H1 (cell line): ENCODE measurements at regions not wholly inside any gene's neighbourhood (a gene's known extent, or its start where the extent isn't known, plus 50 kb on each side); places are given as distances from the start of the nearest gene placed in this dataset.

ENCODE experiments used
- CTCF ChIA-PET: fragments of 300-600 bp; sonication (Branson Sonifier 250); formaldehyde crosslinking; loops from one replicate; lab custom pipeline; 2021; ENCODE audit not compliant: partially characterized antibody; lab: Charles Lee
- POLR2A ChIA-PET: fragments of 300-600 bp; sonication (Branson Sonifier 250); formaldehyde crosslinking; loops from one replicate; lab custom pipeline; 2021; ENCODE audit warnings: inconsistent platforms; ENCODE audit not compliant: partially characterized antibody; lab: Charles Lee
- DNase-seq, 2 experiments: peaks; one replicate each; pipeline versions ENCODE4 v3.0.0 to v3.0.0-alpha.2; 2010 to 2022; ENCODE audit warnings: low spot score in 2 of 2, low read depth in 1 of 2, mixed read lengths in 1 of 2
- FAIRE-seq: peaks from 2 replicates; lab custom pipeline; 2011; peaks lifted over from hg19 to GRCh38; lab: Jason Lieb, UNC
- H2AFZ ChIP-seq: 2 replicates; pipeline ENCODE4 v1.8.1; 2012; ENCODE audit warnings: low read length, inconsistent platforms
- H2AK5ac ChIP-seq: 2 replicates; pipeline ENCODE4 v1.6.1; 2013; ENCODE audit warnings: low read depth, low read length
- H2BK120ac ChIP-seq: replicated peaks from 2 replicates; pipeline ENCODE3; 2013; ENCODE audit warnings: low read depth, low read length, inconsistent platforms
- H2BK12ac ChIP-seq: 2 replicates; pipeline ENCODE4 v1.6.1; 2013; ENCODE audit warnings: low read depth, low read length
- H2BK15ac ChIP-seq: 2 replicates; pipeline ENCODE4 v1.6.1; 2013; ENCODE audit warnings: low read length
- H2BK20ac ChIP-seq: 2 replicates; pipeline ENCODE4 v1.6.1; 2013; ENCODE audit warnings: low read length
- H2BK5ac ChIP-seq: 2 replicates; pipeline ENCODE4 v1.6.1; 2013; ENCODE audit warnings: low read depth, low read length
- H3K14ac ChIP-seq: 2 replicates; pipeline ENCODE4 v1.6.1; 2013; ENCODE audit warnings: inconsistent platforms; ENCODE audit not compliant: insufficient read length
- H3K18ac ChIP-seq: 2 replicates; pipeline ENCODE4 v1.6.1; 2013; ENCODE audit warnings: low read length; ENCODE audit errors: extremely low read depth
- H3K23ac ChIP-seq: 2 replicates; pipeline ENCODE4 v1.6.1; 2013; ENCODE audit warnings: inconsistent platforms; ENCODE audit not compliant: insufficient read length
- H3K23me2 ChIP-seq: 2 replicates; pipeline ENCODE4 v1.6.1; 2013; ENCODE audit warnings: low read depth, low read length
- H3K27ac ChIP-seq: 2 replicates; pipeline ENCODE4 v1.6.1; 2011; ENCODE audit warnings: low read depth, low read length, inconsistent platforms
- H3K27me3 ChIP-seq, 4 experiments: replicated peaks in 1 of 4; 1 replicate in 1 of 4; 2 replicates in 3 of 4; pipeline versions ENCODE4 v1.6.1 to v1.8.1; 2011 to 2013; ENCODE audit warnings: low read length in 3 of 4, mild to moderate bottlenecking in 3 of 4, inconsistent platforms in 2 of 4, mixed read lengths in 2 of 4, moderate library complexity in 1 of 4; ENCODE audit not compliant: control insufficient read depth in 3 of 4, insufficient read depth in 3 of 4; ENCODE audit errors: extremely low read depth in 1 of 4
- H3K36me3 ChIP-seq, 4 experiments: 2 replicates each; pipeline versions ENCODE4 v1.6.1 to v1.8.1; 2011 to 2013; ENCODE audit warnings: mild to moderate bottlenecking in 4 of 4, low read length in 3 of 4, moderate library complexity in 2 of 4, control low read depth in 1 of 4, inconsistent platforms in 1 of 4; ENCODE audit not compliant: insufficient read depth in 4 of 4, control insufficient read depth in 2 of 4
- H3K4ac ChIP-seq: replicated peaks from 2 replicates; pipeline ENCODE3; 2013; ENCODE audit warnings: low read length, low read depth, mixed read lengths, inconsistent platforms; ENCODE audit not compliant: insufficient read length
- H3K4me1 ChIP-seq, 4 experiments: replicated peaks in 1 of 4; 1 replicate in 1 of 4; 2 replicates in 3 of 4; pipeline versions ENCODE4 v1.6.1 to v1.8.1; 2011 to 2013; ENCODE audit warnings: low read length in 3 of 4, inconsistent platforms in 2 of 4, mixed read lengths in 1 of 4; ENCODE audit not compliant: insufficient read depth in 4 of 4, control insufficient read depth in 3 of 4
- H3K4me2 ChIP-seq, 2 experiments: 2 replicates each; pipeline versions ENCODE4 v1.6.1 to v1.8.1; 2011 to 2013; ENCODE audit warnings: low read depth in 2 of 2, low read length in 2 of 2, control low read depth in 1 of 2, inconsistent platforms in 1 of 2, mild to moderate bottlenecking in 1 of 2; ENCODE audit not compliant: insufficient read depth in 1 of 2
- H3K4me3 ChIP-seq, 4 experiments: fragments of 200-600, 300-600 bp in 1 of 4; sonication (generic), shearing (Covaris generic), sonication (Bioruptor Twin) in 1 of 4; 2 replicates each; pipeline versions ENCODE4 v1.5.1 to v1.8.1; 2011 to 2016; ENCODE audit warnings: low read length in 4 of 4, low read depth in 3 of 4, control low read depth in 2 of 4, inconsistent platforms in 2 of 4, mild to moderate bottlenecking in 2 of 4, mixed read lengths in 1 of 4, moderate library complexity in 1 of 4; ENCODE audit not compliant: insufficient read depth in 2 of 4; ENCODE audit errors: extremely low read depth in 1 of 4
- H3K56ac ChIP-seq: replicated peaks from 2 replicates; pipeline ENCODE3; 2013; ENCODE audit warnings: low read depth, mild to moderate bottlenecking, mixed read lengths, low read length, inconsistent platforms; ENCODE audit not compliant: insufficient read length
- H3K79me1 ChIP-seq: 2 replicates; pipeline ENCODE4 v1.6.1; 2013; ENCODE audit warnings: low read depth, low read length, control low read depth
- H3K79me2 ChIP-seq, 2 experiments: 2 replicates each; pipeline versions ENCODE4 v1.6.1 to v1.8.1; 2012 to 2013; ENCODE audit warnings: low read length in 2 of 2, mild to moderate bottlenecking in 2 of 2, inconsistent platforms in 1 of 2; ENCODE audit not compliant: insufficient read depth in 2 of 2, control insufficient read depth in 1 of 2
- H3K9ac ChIP-seq, 4 experiments: replicated peaks in 1 of 4; 1 replicate in 1 of 4; 2 replicates in 3 of 4; pipeline versions ENCODE4 v1.6.1 to v1.8.1; 2011 to 2013; ENCODE audit warnings: low read depth in 3 of 4, low read length in 3 of 4, control low read depth in 2 of 4, mild to moderate bottlenecking in 2 of 4, moderate library complexity in 2 of 4, inconsistent platforms in 1 of 4; ENCODE audit errors: extremely low read depth in 1 of 4
- H3K9me3 ChIP-seq, 2 experiments: 2 replicates each; pipeline versions ENCODE4 v1.6.1 to v1.8.1; 2012 to 2013; ENCODE audit warnings: mild to moderate bottlenecking in 2 of 2, moderate library complexity in 2 of 2, control low read depth in 1 of 2, inconsistent platforms in 1 of 2, low read depth in 1 of 2, low read length in 1 of 2, mixed read lengths in 1 of 2; ENCODE audit not compliant: insufficient read depth in 2 of 2
- H4K20me1 ChIP-seq, 2 experiments: replicated peaks in 1 of 2; 2 replicates each; pipeline versions ENCODE3 to v1.8.1; 2011 to 2013; ENCODE audit warnings: inconsistent platforms in 2 of 2, low read length in 2 of 2, mild to moderate bottlenecking in 1 of 2; ENCODE audit not compliant: insufficient read depth in 2 of 2, control insufficient read depth in 1 of 2
- H4K5ac ChIP-seq: 2 replicates; pipeline ENCODE4 v1.6.1; 2013; ENCODE audit warnings: low read length, low read depth, mixed read lengths, inconsistent platforms; ENCODE audit not compliant: insufficient read length
- H4K8ac ChIP-seq: 2 replicates; pipeline ENCODE4 v1.8.0; 2013; ENCODE audit warnings: mild to moderate bottlenecking, moderate library complexity, low read length, inconsistent platforms; ENCODE audit not compliant: insufficient read depth; ENCODE audit errors: extremely low read depth
- H4K91ac ChIP-seq: replicated peaks from 2 replicates; pipeline ENCODE3; 2013; ENCODE audit warnings: low read length, mixed read lengths, inconsistent platforms; ENCODE audit not compliant: insufficient read length
- CEBPB ChIP-seq: IDR thresholded peaks from 2 replicates; pipeline ENCODE4 v1.6.1; 2012; ENCODE audit warnings: low read depth, low read length
- WGBS, 2 experiments: shearing (Covaris generic) in 1 of 2; methylation state at CpG; one replicate each; pipeline versions ENCODE4 v1.1.6 to v1.1.7; 2013 to 2015; ENCODE audit warnings: low lambda C conversion rate in 2 of 2, mixed read lengths in 2 of 2, inconsistent platforms in 1 of 2, low coverage in 1 of 2, missing lambda C conversion rate in 1 of 2; ENCODE audit not compliant: insufficient replicate concordance in 2 of 2, insufficient coverage in 1 of 2, insufficient read length in 1 of 2; ENCODE audit errors: extremely low coverage in 1 of 2, missing lambda C conversion rate in 1 of 2; 5-methylcytosine and 5-hydroxymethylcytosine counted together

DNA sequence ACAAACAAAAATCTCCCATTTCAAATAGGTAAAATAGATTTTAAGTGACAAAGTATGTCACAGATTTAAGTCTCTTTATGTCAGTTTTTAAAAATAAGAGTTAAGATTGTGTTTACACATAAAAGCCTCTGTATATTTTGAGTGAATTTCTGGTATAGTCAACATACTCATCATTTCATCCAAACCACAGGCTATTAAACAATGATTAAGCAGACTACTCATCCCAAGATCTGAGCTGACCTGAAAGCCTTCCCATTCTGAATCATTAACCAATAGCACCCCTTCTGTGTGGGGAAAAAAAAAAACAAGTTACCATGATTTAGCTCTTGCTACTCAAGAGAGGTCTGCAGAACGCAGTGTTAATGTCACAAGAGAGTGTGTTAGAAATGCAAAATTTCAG is 284.4 kb upstream of the NBEA start:
- no peak overlapping the region for H3K9ac ChIP-seq
- H2BK12ac ChIP-seq, result no peak overlapping the region
- H3K79me2 ChIP-seq, result no peaks in the 10 kb centered on the region
- no peak overlapping the region for H2BK15ac ChIP-seq
- no peak overlapping the region for H3K18ac ChIP-seq
- 100% methylated on average over 1 of the region's 1 CpG; no CpG with 5 or more reads in 1 of the 2 experiments for WGBS, 2 experiments
- CTCF ChIA-PET, result no interaction called here
- no peak overlapping the region for H2BK20ac ChIP-seq
- no peaks in the 10 kb centered on the region for H3K79me1 ChIP-seq
- no peak overlapping the region for H3K4ac ChIP-seq
- no peak overlapping the region for H4K91ac ChIP-seq
- no peaks in the 10 kb centered on the region for H4K20me1 ChIP-seq
- no peak overlapping the region for H2AK5ac ChIP-seq
- no peak overlapping the region for H3K23ac ChIP-seq
- H3K27ac ChIP-seq, result no peak overlapping the region
- no peaks in the 10 kb centered on the region for H3K27me3 ChIP-seq
- no peak overlapping the region for H3K56ac ChIP-seq
- POLR2A ChIA-PET, result interaction anchor here (0.7 kb wide), 1 partner anchor 12 kb away, joined by 3 read pairs; no protein-coding TSS in a partner anchor
- no peak for DNase-seq
- H2AFZ ChIP-seq, result no peak overlapping the region
- H2BK120ac ChIP-seq, result no peak overlapping the region
- no peak for FAIRE-seq
- H3K4me3 ChIP-seq, result no peak overlapping the region
- peaks cover 0 to 2% (median 0%) of the 10 kb centered on the region in 4 experiments; a peak in 1 of 7 replicates for H3K4me1 ChIP-seq
- H2BK5ac ChIP-seq, result no peak overlapping the region
- H4K8ac ChIP-seq, result no peak overlapping the region
- H3K9me3 ChIP-seq, result peaks cover 0 to 4% of the 10 kb centered on the region in 2 experiments; a peak in 1 of 4 replicates
- no peaks in the 10 kb centered on the region for H3K23me2 ChIP-seq
- H4K5ac ChIP-seq, result no peak overlapping the region
- no peaks in the 10 kb centered on the region for H3K36me3 ChIP-seq
- no peak overlapping the region for H3K14ac ChIP-seq
- H3K4me2 ChIP-seq, result no peak overlapping the region
- TF ChIP-seq CEBPB, result no peak
